ENCODE measurements at regions not wholly inside any gene's neighbourhood (a gene's known extent, or its start where the extent isn't known, plus 50 kb on each side); places are given as distances from the start of the nearest gene placed in this dataset.

- no peak for TF ChIP-seq CTCF (IDR thresholded peaks at IDR 0.05; ENCODE audit: unreplicated experiment in 3 of 3)
- Mint-ChIP-seq H3K9me3 (peaks cover 3% of the 10 kb centered on the region), H3K27ac (no peak overlapping the region), H3K36me3 (ENCODE audit: low read depth) (no peaks in the 10 kb centered on the region), H3K4me1 (peaks cover 14% of the 10 kb centered on the region), H3K4me3 (no peak overlapping the region), H3K27me3 (ENCODE audit: low read depth) (no peaks in the 10 kb centered on the region)
Measured at GRCh38 chr2:8422450-8422800, 259.4 kb upstream of the ID2 start.

- H3K4me3 Mint-ChIP-seq, result no peak overlapping the region
- TF ChIP-seq CTCF (IDR thresholded peaks at IDR 0.05; ENCODE audit: unreplicated experiment in 3 of 3), result no peak
Measured at GRCh38 chr2:8424997-8425900, 256.6 kb upstream of the ID2 start.

GRCh38 chr2:8426550-8426949 lies 255.3 kb upstream of the ID2 start:
- TF ChIP-seq CTCF (IDR thresholded peaks at IDR 0.05; ENCODE audit: unreplicated experiment in 3 of 3), result no peak
- Mint-ChIP-seq H3K27ac (no peak overlapping the region), H3K4me3 (no peak overlapping the region), H3K27me3 (ENCODE audit: low read depth) (peaks cover 4% of the 10 kb centered on the region), H3K36me3 (ENCODE audit: low read depth) (no peaks in the 10 kb centered on the region), H3K9me3 (peaks cover 3% of the 10 kb centered on the region), H3K4me1 (no peaks in the 10 kb centered on the region)

More at GRCh38 chr2:8424997-8425900, 256.6 kb upstream of the ID2 start:
- Mint-ChIP-seq H3K9me3 (peaks cover 3% of the 10 kb centered on the region), H3K27ac (no peak overlapping the region), H3K36me3 (ENCODE audit: low read depth) (no peaks in the 10 kb centered on the region), H3K4me1 (no peaks in the 10 kb centered on the region), H3K27me3 (ENCODE audit: low read depth) (peaks cover 4% of the 10 kb centered on the region)

GRCh38 chr2:8427211-8427610 lies 254.6 kb upstream of the ID2 start:
- Mint-ChIP-seq H3K4me3 (no peak overlapping the region), H3K4me1 (no peaks in the 10 kb centered on the region), H3K27me3 (ENCODE audit: low read depth) (peaks cover 4% of the 10 kb centered on the region), H3K27ac (no peak overlapping the region), H3K9me3 (peaks cover 3% of the 10 kb centered on the region), H3K36me3 (ENCODE audit: low read depth) (no peaks in the 10 kb centered on the region)
- no peak for TF ChIP-seq CTCF (IDR thresholded peaks at IDR 0.05; ENCODE audit: unreplicated experiment in 3 of 3)

- no peak overlapping the region for H3K27ac Mint-ChIP-seq
- H3K4me1 Mint-ChIP-seq, result no peaks in the 10 kb centered on the region
- no peak for TF ChIP-seq CTCF (IDR thresholded peaks at IDR 0.05; ENCODE audit: unreplicated experiment in 3 of 3)
- peaks cover 4% of the 10 kb centered on the region for H3K27me3 Mint-ChIP-seq (ENCODE audit: low read depth)
- H3K9me3 Mint-ChIP-seq, result peaks cover 3% of the 10 kb centered on the region
- no peaks in the 10 kb centered on the region for H3K36me3 Mint-ChIP-seq (ENCODE audit: low read depth)
- no peak overlapping the region for H3K4me3 Mint-ChIP-seq
Measured at GRCh38 chr2:8430628-8431027, 251.2 kb upstream of the ID2 start.

Data from nephron (organoid).